GM19351 (cell line): ENCODE measurements at regions not wholly inside any gene's neighbourhood (a gene's known extent, or its start where the extent isn't known, plus 50 kb on each side); places are given as distances from the start of the nearest gene placed in this dataset.

Experiments
- ATAC-seq: cut with Tn5 transposase; IDR thresholded peaks from one replicate; pipeline ENCODE4 v1.9.1; 2021; ENCODE audit warnings: mild to moderate bottlenecking, moderate library complexity; ENCODE audit not compliant: unreplicated experiment

GRCh38 chr6:126803769-126804168 lies 314.7 kb upstream of the RSPO3 start:
- peak; percentile 47 for ATAC-seq

GRCh38 chr6:126804332-126805064 lies 314.0 kb upstream of the RSPO3 start:
- peak; percentile 88 for ATAC-seq

- ATAC-seq, result no peak
Observed at GRCh38 chr6:126805861-126806260, 312.6 kb upstream of the RSPO3 start.

- ATAC-seq, result no peak
Observed at GRCh38 chr6:126807876-126808275, 310.6 kb upstream of the RSPO3 start.

GRCh38 chr6:126811321-126811720 lies 307.1 kb upstream of the RSPO3 start:
- no peak for ATAC-seq

GRCh38 chr6:126812010-126812409 lies 306.5 kb upstream of the RSPO3 start:
- no peak for ATAC-seq

- ATAC-seq, result no peak
Observed at GRCh38 chr6:126812651-126813050, 305.8 kb upstream of the RSPO3 start.

GRCh38 chr6:126820634-126821033 lies 297.8 kb upstream of the RSPO3 start:
- no peak for ATAC-seq

- ATAC-seq, result no peak
Observed at GRCh38 chr6:126821706-126822105, 296.8 kb upstream of the RSPO3 start.

- no peak for ATAC-seq
Observed at GRCh38 chr6:126824226-126824625, 294.2 kb upstream of the RSPO3 start.

- ATAC-seq, result no peak
Observed at GRCh38 chr6:126824815-126825214, 293.7 kb upstream of the RSPO3 start.

GRCh38 chr6:126826166-126826714 lies 292.2 kb upstream of the RSPO3 start:
- no peak for ATAC-seq

- no peak for ATAC-seq
Observed at GRCh38 chr6:126831461-126831860, 287.0 kb upstream of the RSPO3 start.

GRCh38 chr6:126842769-126843168 lies 275.7 kb upstream of the RSPO3 start:
- ATAC-seq, result no peak

GRCh38 chr6:126848119-126848518 lies 270.4 kb upstream of the RSPO3 start:
- no peak for ATAC-seq

GRCh38 chr6:126867641-126868040 lies 250.8 kb upstream of the RSPO3 start:
- no peak for ATAC-seq

- no peak for ATAC-seq
Observed at GRCh38 chr6:126873351-126873750, 245.1 kb upstream of the RSPO3 start.

- no peak for ATAC-seq
Observed at GRCh38 chr6:126873791-126874190, 244.7 kb upstream of the RSPO3 start.

- ATAC-seq, result peak; percentile 54
Observed at GRCh38 chr6:126876446-126876845, 242.0 kb upstream of the RSPO3 start.

GRCh38 chr6:126880964-126881363 lies 237.5 kb upstream of the RSPO3 start:
- ATAC-seq, result no peak

GRCh38 chr6:126886106-126886505 lies 232.4 kb upstream of the RSPO3 start:
- no peak for ATAC-seq
